Cerebellar nuclear complex (tissue), 1 donor: ENCODE measurements at regions not wholly inside any gene's neighbourhood (a gene's known extent, or its start where the extent isn't known, plus 50 kb on each side); places are given as distances from the start of the nearest gene placed in this dataset.

Experiments used
- DNase-seq, 2 experiments: peaks; one replicate each; lab custom pipeline; 2025; lab: John Stamatoyannopoulos, UW

- no peak for DNase-seq
These were observed 589.1 kb downstream of the PTPRU start for GRCh38 chr1:29825274-29825940.

- DNase-seq, result no peak
These were observed 588.4 kb downstream of the PTPRU start for GRCh38 chr1:29824511-29825273.

- DNase-seq, result no peak
These were observed 587.7 kb downstream of the PTPRU start for GRCh38 chr1:29824025-29824424.

GRCh38 chr1:29823561-29823960, 587.2 kb downstream of the PTPRU start:
- no peak for DNase-seq

- DNase-seq, result no peak
These were observed 585.3 kb downstream of the PTPRU start for GRCh38 chr1:29821605-29822004.

- DNase-seq, result no peak
These were observed 584.1 kb downstream of the PTPRU start for GRCh38 chr1:29820401-29820800.

GRCh38 chr1:29812408-29813135, 576.2 kb downstream of the PTPRU start:
- DNase-seq, result no peak

GRCh38 chr1:29811727-29812407, 575.5 kb downstream of the PTPRU start:
- DNase-seq, result no peak

- DNase-seq, result no peak
These were observed 574.9 kb downstream of the PTPRU start for GRCh38 chr1:29811247-29811646.

- DNase-seq, result no peak
These were observed 574.1 kb downstream of the PTPRU start for GRCh38 chr1:29810121-29811120.

GRCh38 chr1:29809446-29810120, 573.3 kb downstream of the PTPRU start:
- no peak for DNase-seq

- DNase-seq, result no peak
These were observed 572.0 kb downstream of the PTPRU start for GRCh38 chr1:29808141-29808995.

- DNase-seq, result no peak
These were observed 571.4 kb downstream of the PTPRU start for GRCh38 chr1:29807689-29808088.

GRCh38 chr1:29806646-29807319, 570.5 kb downstream of the PTPRU start:
- no peak for DNase-seq

GRCh38 chr1:29805896-29806160, 569.5 kb downstream of the PTPRU start:
- no peak for DNase-seq

- DNase-seq, result no peak
These were observed 569.0 kb downstream of the PTPRU start for GRCh38 chr1:29805122-29805895.

GRCh38 chr1:29804181-29804899, 568.0 kb downstream of the PTPRU start:
- DNase-seq, result no peak

GRCh38 chr1:29803486-29803885, 567.2 kb downstream of the PTPRU start:
- DNase-seq, result no peak
